ENCODE measurements at regions not wholly inside any gene's neighbourhood (a gene's known extent, or its start where the extent isn't known, plus 50 kb on each side); places are given as distances from the start of the nearest gene placed in this dataset.
A peak's percentile ranks its signal among the peaks of the same experiment; 100 is the strongest.

DNA sequence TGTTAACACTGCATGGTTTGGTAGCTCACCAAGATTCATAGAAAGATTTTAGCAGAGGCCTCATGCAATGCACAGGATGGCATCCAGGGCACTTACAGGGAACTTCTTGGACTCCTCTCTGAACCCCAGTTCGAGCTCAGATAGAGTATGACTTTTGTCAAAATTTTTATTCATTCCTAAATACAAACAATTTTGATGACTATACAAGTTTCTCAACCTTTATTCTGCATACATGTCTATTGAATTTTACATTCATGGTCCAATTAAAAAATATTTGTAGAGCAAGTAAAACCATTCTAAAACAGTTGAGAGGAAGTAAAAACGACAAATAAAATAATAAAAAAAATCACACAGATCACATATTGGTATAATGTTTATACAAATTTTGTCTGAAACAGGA, 219.0 kb upstream of the MAN1A1 start:
- no peak for DNase-seq (ENCODE audit: low spot score)
- no peaks in the 10 kb centered on the region for H3K79me2 ChIP-seq (ENCODE audit: insufficient read depth, low read length)
- no peak overlapping the region for H3K4me2 ChIP-seq (ENCODE audit: low read depth, low read length)
- POLR2A ChIA-PET, result no interaction called here
- no peaks in the 10 kb centered on the region for H3K9me3 ChIP-seq (ENCODE audit: low read length)
- no peak overlapping the region for H3K9ac ChIP-seq (ENCODE audit: insufficient read depth, low read depth, low read length)
- no peak overlapping the region for H3K4me3 ChIP-seq (replicated peaks in 1 of 3; ENCODE audit: insufficient read depth in 1 of 3, low read depth in 2 of 3, low read length in 3 of 3)
- 2% methylated on average over 2 of the region's 2 CpGs for WGBS (ENCODE audit: low lambda C conversion rate)
- H4K20me1 ChIP-seq (ENCODE audit: insufficient read depth, low read length), result no peaks in the 10 kb centered on the region
- no peak overlapping the region for H2AFZ ChIP-seq (ENCODE audit: low read length)
- no peak for FAIRE-seq
- in situ Hi-C loops (cut with HindIII; ENCODE audit: extremely low pct_ligation_motif_present, low pct_unique_long_range_greater_than_20kb) (no loop called here), intact Hi-C loops (cut with micrococcal nuclease; ENCODE audit: unreplicated experiment) (no loop called here)
- no peaks in the 10 kb centered on the region for H3K4me1 ChIP-seq (ENCODE audit: insufficient read depth, low read length)
- TF ChIP-seq MAFK (conservative IDR thresholded peaks at IDR 0.05 in 1 of 2, IDR thresholded peaks at IDR 0.05 in 1 of 2; ENCODE audit: low read length in 2 of 2) (peak in 1 of 2 experiments; percentile 54; a peak in 2 of 4 replicates), THRA (CRISPR knock-in tag; IDR thresholded peaks at IDR 0.05; ENCODE audit: borderline replicate concordance) (no peak), CENPX (CRISPR knock-in tag; IDR thresholded peaks at IDR 0.05) (no peak), MAFF (IDR thresholded peaks at IDR 0.05; ENCODE audit: low read depth, low read length) (peak; percentile 66; the same call in 1 of the 2 replicates)
- TF ChIP-seq, protein P1, sequence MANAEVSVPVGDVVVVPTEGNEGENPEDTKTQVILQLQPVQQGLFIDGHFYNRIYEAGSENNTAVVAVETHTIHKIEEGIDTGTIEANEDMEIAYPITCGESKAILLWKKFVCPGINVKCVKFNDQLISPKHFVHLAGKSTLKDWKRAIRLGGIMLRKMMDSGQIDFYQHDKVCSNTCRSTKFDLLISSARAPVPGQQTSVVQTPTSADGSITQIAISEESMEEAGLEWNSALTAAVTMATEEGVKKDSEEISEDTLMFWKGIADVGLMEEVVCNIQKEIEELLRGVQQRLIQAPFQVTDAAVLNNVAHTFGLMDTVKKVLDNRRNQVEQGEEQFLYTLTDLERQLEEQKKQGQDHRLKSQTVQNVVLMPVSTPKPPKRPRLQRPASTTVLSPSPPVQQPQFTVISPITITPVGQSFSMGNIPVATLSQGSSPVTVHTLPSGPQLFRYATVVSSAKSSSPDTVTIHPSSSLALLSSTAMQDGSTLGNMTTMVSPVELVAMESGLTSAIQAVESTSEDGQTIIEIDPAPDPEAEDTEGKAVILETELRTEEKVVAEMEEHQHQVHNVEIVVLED (CRISPR knock-in tag; IDR thresholded peaks at IDR 0.05; ENCODE audit: borderline replicate concordance), result no peak
- no peak overlapping the region for H3K27ac ChIP-seq (ENCODE audit: extremely low read length, insufficient read depth, low read length)
- no TSS peak for BruUV-seq (replicated peaks)
- CTCF ChIA-PET (ENCODE audit: low intra/inter-chr PET ratio, low total read pairs), result no interaction called here
- ATAC-seq, result no peak
- no peaks in the 10 kb centered on the region for H3K36me3 ChIP-seq (replicated peaks in 1 of 2; ENCODE audit: control insufficient read depth in 1 of 2, insufficient read depth in 2 of 2, low read length in 2 of 2)
- peaks cover 0 to 2% of the 10 kb centered on the region in 2 experiments; a peak in 1 of 5 replicates for H3K27me3 ChIP-seq (ENCODE audit: control insufficient read depth in 1 of 2, insufficient read depth in 2 of 2, low read length in 2 of 2)
